ENCODE measurements at regions not wholly inside any gene's neighbourhood (a gene's known extent, or its start where the extent isn't known, plus 50 kb on each side); places are given as distances from the start of the nearest gene placed in this dataset.
"Not testable (repeated sequence)": the region's sequence is repeated elsewhere in the genome, so short reads cannot be mapped to it uniquely, and the experiment has no call there.

GRCh38 chr15:61367953-61368352 is 138.9 kb upstream of the RORA start:
- Histone ChIP-seq H3K27me3 (ENCODE audit: control insufficient read depth in 1 of 2, insufficient read depth in 2 of 2, low read length in 2 of 2) (peaks cover 0 to 4% of the 10 kb centered on the region in 2 donors), H3K4me1 (ENCODE audit: control insufficient read depth, insufficient read depth, low read length) (no peaks in the 10 kb centered on the region), H3K9ac (ENCODE audit: low read length in 2 of 2) (no peak overlapping the region), H3K4me3 (ENCODE audit: low read length in 2 of 2) (no peak overlapping the region), H3K36me3 (ENCODE audit: control insufficient read depth in 2 of 2, insufficient read depth in 2 of 2, low read length in 2 of 2) (no peaks in the 10 kb centered on the region), H3K27ac (ENCODE audit: low read length) (no peak overlapping the region), H3K9me3 (ENCODE audit: control insufficient read depth in 2 of 2, low read length in 2 of 2) (no peaks in the 10 kb centered on the region)

DNA sequence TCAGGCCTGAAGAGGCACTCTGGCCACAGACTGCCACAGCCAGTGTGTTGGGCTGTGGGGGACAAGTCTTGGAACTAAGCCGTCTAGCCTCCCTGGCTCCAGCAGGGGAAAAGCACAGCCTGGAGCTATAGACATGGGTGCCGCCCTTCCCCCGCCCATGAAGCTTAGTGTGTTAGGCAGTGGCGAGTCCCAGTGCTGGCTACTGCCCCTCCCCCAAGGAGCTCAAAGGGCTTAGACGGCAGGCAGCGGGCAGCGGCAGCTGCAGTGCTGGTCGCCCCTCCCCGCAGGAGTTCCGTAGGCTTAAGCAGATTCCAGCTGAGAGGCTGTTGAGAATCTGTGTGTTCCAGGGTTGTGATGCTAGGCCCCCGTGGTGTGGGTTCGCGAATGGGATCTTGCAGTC is 135.8 kb upstream of the RORA start:
- no peak overlapping the region for H3K4me3 ChIP-seq (ENCODE audit: low read length in 2 of 2)
- H3K27ac ChIP-seq (ENCODE audit: low read length): no peak overlapping the region
- peaks cover 0 to 4% of the 10 kb centered on the region in 2 donors for H3K27me3 ChIP-seq (ENCODE audit: control insufficient read depth in 1 of 2, insufficient read depth in 2 of 2, low read length in 2 of 2)
- H3K36me3 ChIP-seq (ENCODE audit: control insufficient read depth in 2 of 2, insufficient read depth in 2 of 2, low read length in 2 of 2): no peaks in the 10 kb centered on the region
- H3K4me1 ChIP-seq (ENCODE audit: control insufficient read depth, insufficient read depth, low read length): no peaks in the 10 kb centered on the region
- no peak overlapping the region for H3K9ac ChIP-seq (ENCODE audit: low read length in 2 of 2)
- no peaks in the 10 kb centered on the region for H3K9me3 ChIP-seq (ENCODE audit: control insufficient read depth in 2 of 2, low read length in 2 of 2)

GRCh38 chr15:61362912-61363311 is 133.8 kb upstream of the RORA start:
- H3K27me3 ChIP-seq (ENCODE audit: control insufficient read depth in 1 of 2, insufficient read depth in 2 of 2, low read length in 2 of 2); H3K9me3 ChIP-seq (ENCODE audit: control insufficient read depth in 2 of 2, low read length in 2 of 2); H3K9ac ChIP-seq (ENCODE audit: low read length in 2 of 2); H3K4me3 ChIP-seq (ENCODE audit: low read length in 2 of 2); H3K36me3 ChIP-seq (ENCODE audit: control insufficient read depth in 2 of 2, insufficient read depth in 2 of 2, low read length in 2 of 2); H3K4me1 ChIP-seq (ENCODE audit: control insufficient read depth, insufficient read depth, low read length); H3K27ac ChIP-seq (ENCODE audit: low read length): not testable (repeated sequence)

GRCh38 chr15:61344293-61344692 is 115.2 kb upstream of the RORA start:
- H3K9me3 ChIP-seq (ENCODE audit: control insufficient read depth in 2 of 2, low read length in 2 of 2): peaks cover 0 to 2% of the 10 kb centered on the region in 2 donors
- H3K27me3 ChIP-seq (ENCODE audit: control insufficient read depth in 1 of 2, insufficient read depth in 2 of 2, low read length in 2 of 2): no peaks in the 10 kb centered on the region
- no peaks in the 10 kb centered on the region for H3K4me1 ChIP-seq (ENCODE audit: control insufficient read depth, insufficient read depth, low read length)
- no peaks in the 10 kb centered on the region for H3K36me3 ChIP-seq (ENCODE audit: control insufficient read depth in 2 of 2, insufficient read depth in 2 of 2, low read length in 2 of 2)
- no peak overlapping the region for H3K9ac ChIP-seq (ENCODE audit: low read length in 2 of 2)
- H3K4me3 ChIP-seq (ENCODE audit: low read length in 2 of 2): no peak overlapping the region
- H3K27ac ChIP-seq (ENCODE audit: low read length): no peak overlapping the region

DNA sequence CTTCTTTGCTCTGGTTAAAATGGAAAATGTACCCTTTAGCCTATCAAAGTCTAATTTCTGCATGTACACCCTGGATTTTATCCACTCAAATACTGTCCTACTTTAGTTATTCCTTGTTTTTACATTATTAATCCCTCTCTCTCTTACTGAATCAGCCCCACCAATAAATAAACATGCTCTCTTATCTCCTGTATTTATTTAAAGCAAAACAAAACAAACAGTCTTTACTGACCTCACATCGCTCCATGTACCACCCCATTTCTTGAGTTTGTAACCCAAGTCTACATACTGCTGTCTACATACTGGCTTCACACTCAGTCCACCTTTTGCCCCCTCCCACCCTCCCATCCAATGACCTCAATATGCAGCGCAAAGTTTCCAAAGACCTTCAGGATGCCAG is 113.3 kb upstream of the RORA start:
- no peaks in the 10 kb centered on the region for H3K36me3 ChIP-seq (ENCODE audit: control insufficient read depth in 2 of 2, insufficient read depth in 2 of 2, low read length in 2 of 2)
- H3K27ac ChIP-seq (ENCODE audit: low read length): no peak overlapping the region
- H3K9ac ChIP-seq (ENCODE audit: low read length in 2 of 2): no peak overlapping the region
- H3K4me3 ChIP-seq (ENCODE audit: low read length in 2 of 2): no peak overlapping the region
- H3K4me1 ChIP-seq (ENCODE audit: control insufficient read depth, insufficient read depth, low read length): no peaks in the 10 kb centered on the region
- H3K9me3 ChIP-seq (ENCODE audit: control insufficient read depth in 2 of 2, low read length in 2 of 2): peaks cover 0 to 2% of the 10 kb centered on the region in 2 donors
- H3K27me3 ChIP-seq (ENCODE audit: control insufficient read depth in 1 of 2, insufficient read depth in 2 of 2, low read length in 2 of 2): no peaks in the 10 kb centered on the region

DNA sequence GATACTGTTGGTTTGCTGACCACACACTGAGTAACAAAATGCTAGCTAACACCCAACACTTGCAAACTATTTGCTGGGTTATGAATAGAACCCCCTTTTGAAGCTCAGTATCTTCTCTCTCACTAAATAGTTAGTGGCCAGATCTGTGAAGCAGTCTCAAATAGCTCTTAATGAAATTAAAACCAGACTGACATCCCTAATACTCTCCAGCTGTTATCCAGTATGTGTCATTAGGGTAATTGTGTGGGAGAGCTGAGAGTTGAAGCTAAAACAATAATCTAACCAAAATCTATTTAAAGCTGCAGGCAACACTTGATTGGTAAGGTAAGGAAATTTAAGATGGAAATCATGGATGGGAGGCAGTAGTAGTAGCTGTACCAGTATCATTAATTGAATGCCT is 110.4 kb upstream of the RORA start:
- Histone ChIP-seq H3K27me3 (ENCODE audit: control insufficient read depth in 1 of 2, insufficient read depth in 2 of 2, low read length in 2 of 2) (no peaks in the 10 kb centered on the region), H3K9me3 (ENCODE audit: control insufficient read depth in 2 of 2, low read length in 2 of 2) (peaks cover 0 to 5% of the 10 kb centered on the region in 2 donors), H3K4me3 (ENCODE audit: low read length in 2 of 2) (no peak overlapping the region), H3K9ac (ENCODE audit: low read length in 2 of 2) (no peak overlapping the region), H3K4me1 (ENCODE audit: control insufficient read depth, insufficient read depth, low read length) (no peaks in the 10 kb centered on the region), H3K36me3 (ENCODE audit: control insufficient read depth in 2 of 2, insufficient read depth in 2 of 2, low read length in 2 of 2) (no peaks in the 10 kb centered on the region), H3K27ac (ENCODE audit: low read length) (no peak overlapping the region)

DNA sequence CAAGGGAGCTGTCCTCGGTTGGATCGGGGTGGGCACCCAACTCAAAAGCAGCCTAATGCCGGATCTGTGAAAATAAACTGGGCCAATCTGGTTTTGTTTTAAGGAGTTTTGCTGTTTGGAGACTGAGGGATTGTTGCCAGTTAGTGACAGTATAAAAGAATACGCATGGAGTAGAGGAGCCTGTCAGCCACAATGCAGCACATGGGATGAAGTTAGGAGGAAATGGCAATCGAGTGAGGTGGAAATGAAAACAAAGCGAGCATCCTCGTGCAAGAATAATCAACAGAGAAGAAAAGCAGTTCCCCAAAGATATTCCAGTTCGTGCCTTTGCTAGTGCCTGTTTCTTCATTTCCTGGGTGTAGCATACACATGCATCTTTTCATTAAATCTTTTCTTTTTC is 108.4 kb upstream of the RORA start:
- Histone ChIP-seq H3K27ac (ENCODE audit: low read length) (no peak overlapping the region), H3K4me1 (ENCODE audit: control insufficient read depth, insufficient read depth, low read length) (no peaks in the 10 kb centered on the region), H3K36me3 (ENCODE audit: control insufficient read depth in 2 of 2, insufficient read depth in 2 of 2, low read length in 2 of 2) (no peaks in the 10 kb centered on the region), H3K4me3 (ENCODE audit: low read length in 2 of 2) (no peak overlapping the region), H3K9ac (ENCODE audit: low read length in 2 of 2) (no peak overlapping the region), H3K9me3 (ENCODE audit: control insufficient read depth in 2 of 2, low read length in 2 of 2) (peaks cover 0 to 3% of the 10 kb centered on the region in 2 donors), H3K27me3 (ENCODE audit: control insufficient read depth in 1 of 2, insufficient read depth in 2 of 2, low read length in 2 of 2) (no peaks in the 10 kb centered on the region)

GRCh38 chr15:61336026-61336638 is 107.0 kb upstream of the RORA start:
- no peak overlapping the region for H3K27ac ChIP-seq (ENCODE audit: low read length)
- H3K9me3 ChIP-seq (ENCODE audit: control insufficient read depth in 2 of 2, low read length in 2 of 2): peaks cover 0 to 3% of the 10 kb centered on the region in 2 donors
- no peaks in the 10 kb centered on the region for H3K27me3 ChIP-seq (ENCODE audit: control insufficient read depth in 1 of 2, insufficient read depth in 2 of 2, low read length in 2 of 2)
- no peak overlapping the region for H3K9ac ChIP-seq (ENCODE audit: low read length in 2 of 2)
- no peaks in the 10 kb centered on the region for H3K4me1 ChIP-seq (ENCODE audit: control insufficient read depth, insufficient read depth, low read length)
- H3K4me3 ChIP-seq (ENCODE audit: low read length in 2 of 2): no peak overlapping the region
- H3K36me3 ChIP-seq (ENCODE audit: control insufficient read depth in 2 of 2, insufficient read depth in 2 of 2, low read length in 2 of 2): no peaks in the 10 kb centered on the region

GRCh38 chr15:61334714-61335113 is 105.6 kb upstream of the RORA start:
- H3K9me3 ChIP-seq (ENCODE audit: control insufficient read depth in 2 of 2, low read length in 2 of 2); H3K4me3 ChIP-seq (ENCODE audit: low read length in 2 of 2); H3K4me1 ChIP-seq (ENCODE audit: control insufficient read depth, insufficient read depth, low read length); H3K9ac ChIP-seq (ENCODE audit: low read length in 2 of 2); H3K27ac ChIP-seq (ENCODE audit: low read length); H3K36me3 ChIP-seq (ENCODE audit: control insufficient read depth in 2 of 2, insufficient read depth in 2 of 2, low read length in 2 of 2); H3K27me3 ChIP-seq (ENCODE audit: control insufficient read depth in 1 of 2, insufficient read depth in 2 of 2, low read length in 2 of 2): not testable (repeated sequence)

GRCh38 chr15:61331019-61331418 is 101.9 kb upstream of the RORA start:
- no peak overlapping the region for H3K9ac ChIP-seq (ENCODE audit: low read length in 2 of 2)

GRCh38 chr15:61327019-61327631 is 98.0 kb upstream of the RORA start:
- H3K9me3 ChIP-seq (ENCODE audit: control insufficient read depth in 2 of 2, low read length in 2 of 2): no peaks in the 10 kb centered on the region
- H3K27me3 ChIP-seq (ENCODE audit: control insufficient read depth in 1 of 2, insufficient read depth in 2 of 2, low read length in 2 of 2): no peaks in the 10 kb centered on the region

More at GRCh38 chr15:61331019-61331418, 101.9 kb upstream of the RORA start:
- H3K9me3 ChIP-seq (ENCODE audit: control insufficient read depth in 2 of 2, low read length in 2 of 2): peaks cover 0 to 3% of the 10 kb centered on the region in 2 donors
- H3K36me3 ChIP-seq (ENCODE audit: control insufficient read depth in 2 of 2, insufficient read depth in 2 of 2, low read length in 2 of 2): no peaks in the 10 kb centered on the region
- no peak overlapping the region for H3K27ac ChIP-seq (ENCODE audit: low read length)
- no peaks in the 10 kb centered on the region for H3K4me1 ChIP-seq (ENCODE audit: control insufficient read depth, insufficient read depth, low read length)
- no peak overlapping the region for H3K4me3 ChIP-seq (ENCODE audit: low read length in 2 of 2)
- H3K27me3 ChIP-seq (ENCODE audit: control insufficient read depth in 1 of 2, insufficient read depth in 2 of 2, low read length in 2 of 2): no peaks in the 10 kb centered on the region

More at GRCh38 chr15:61327019-61327631, 98.0 kb upstream of the RORA start:
- Histone ChIP-seq H3K9ac (ENCODE audit: low read length in 2 of 2) (no peak overlapping the region), H3K27ac (ENCODE audit: low read length) (no peak overlapping the region), H3K4me3 (ENCODE audit: low read length in 2 of 2) (no peak overlapping the region), H3K36me3 (ENCODE audit: control insufficient read depth in 2 of 2, insufficient read depth in 2 of 2, low read length in 2 of 2) (no peaks in the 10 kb centered on the region), H3K4me1 (ENCODE audit: control insufficient read depth, insufficient read depth, low read length) (no peaks in the 10 kb centered on the region)

Data from stomach smooth muscle (tissue), 2 donors.